HuH-7.5 (cell line): ENCODE measurements at regions not wholly inside any gene's neighbourhood (a gene's known extent, or its start where the extent isn't known, plus 50 kb on each side); places are given as distances from the start of the nearest gene placed in this dataset.
"Not testable (repeated sequence)": the region's sequence is repeated elsewhere in the genome, so short reads cannot be mapped to it uniquely, and the experiment has no call there.

ENCODE experiments used
- DNase-seq: peaks from one replicate; pipeline ENCODE4 v3.0.0; 2011; ENCODE audit warnings: low spot score

DNA sequence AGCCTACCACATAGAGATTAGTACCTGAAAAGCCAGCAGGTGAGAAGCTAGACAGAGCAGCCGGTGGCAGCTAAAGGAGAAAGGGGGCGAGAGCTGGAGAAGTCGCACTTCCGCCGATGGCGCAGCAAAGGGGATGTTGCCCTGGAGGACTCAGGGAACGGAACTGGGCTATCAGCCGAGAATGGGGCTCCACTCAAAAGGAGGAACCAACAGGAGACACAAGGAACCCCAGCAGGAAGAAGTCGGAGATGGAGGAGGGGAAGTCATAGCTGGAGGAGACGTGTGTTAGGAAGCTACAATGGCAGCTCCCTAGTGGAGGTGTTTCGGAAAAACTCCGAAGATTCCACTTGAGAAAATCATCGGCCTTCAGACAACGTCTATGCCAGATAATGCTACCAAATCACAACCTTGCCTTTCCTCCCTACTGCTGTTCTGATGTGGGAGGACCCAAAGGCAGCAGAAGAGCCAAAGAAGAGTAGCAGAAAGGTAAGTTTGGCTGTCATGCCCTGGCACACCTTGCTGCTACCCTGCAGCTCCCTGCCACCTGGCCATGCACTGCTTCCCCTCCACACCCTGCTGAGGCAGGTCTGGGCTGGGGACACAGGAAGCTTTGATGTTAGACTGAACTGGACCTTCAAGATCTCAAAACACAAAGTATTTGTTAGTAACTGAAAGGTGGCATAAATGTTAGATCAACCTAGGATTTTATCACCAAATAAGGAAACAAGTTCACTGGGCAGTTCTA lies 127.9 kb downstream of the DLEU7 start:
- DNase-seq = no peak

DNA sequence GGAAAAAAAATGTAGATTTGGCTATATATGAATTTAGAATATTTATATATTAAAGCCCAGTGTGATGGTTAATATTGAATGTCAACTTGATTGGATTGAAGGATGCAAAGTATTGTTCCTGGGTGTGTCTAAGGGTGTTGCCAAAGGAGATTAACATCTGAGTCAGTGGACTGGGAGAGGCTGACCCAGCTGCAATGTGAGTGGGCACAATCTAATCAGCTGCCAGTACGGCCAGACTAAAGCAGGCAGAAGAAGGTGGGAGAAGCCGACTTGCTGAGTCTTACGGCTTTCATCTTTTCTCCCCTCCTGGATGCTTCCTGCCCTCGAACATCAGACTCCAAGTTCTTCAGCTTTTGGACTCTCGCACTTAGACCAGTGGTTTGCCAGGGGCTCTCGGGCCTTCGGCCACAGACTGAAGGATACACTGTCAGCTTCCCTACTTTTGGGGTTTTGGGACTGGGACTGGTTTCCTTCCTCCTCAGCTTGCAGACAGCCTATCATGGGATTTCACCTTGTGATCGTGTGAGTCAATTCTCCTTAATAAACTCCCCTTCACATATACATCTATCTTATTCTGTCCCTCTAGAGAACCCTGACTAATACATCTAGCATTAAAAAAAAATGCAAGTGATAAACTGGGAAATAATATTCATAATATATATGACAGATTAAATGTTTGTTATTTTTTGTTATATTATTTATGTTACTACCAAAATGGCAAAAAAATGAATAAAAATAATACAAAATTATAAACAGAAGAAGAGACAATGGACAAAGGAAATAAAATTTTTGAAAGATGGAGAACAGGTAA lies 122.4 kb downstream of the DLEU7 start:
- no peak for DNase-seq

DNA sequence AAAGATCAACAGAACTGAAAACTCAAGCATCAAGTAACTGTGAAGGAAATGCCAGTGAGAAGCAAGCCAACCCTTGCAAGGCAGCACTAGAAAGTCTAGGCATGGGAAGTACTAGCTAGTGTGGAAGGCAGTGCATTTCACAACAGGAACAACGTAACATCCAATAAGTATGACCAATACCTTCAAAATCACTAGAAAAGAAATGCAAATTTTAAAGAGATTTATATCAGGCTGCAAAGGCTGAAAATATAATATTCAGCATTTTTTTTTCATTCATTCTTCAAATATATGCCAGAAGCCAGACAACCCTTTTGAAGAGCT lies 121.9 kb downstream of the DLEU7 start:
- DNase-seq = no peak

DNA sequence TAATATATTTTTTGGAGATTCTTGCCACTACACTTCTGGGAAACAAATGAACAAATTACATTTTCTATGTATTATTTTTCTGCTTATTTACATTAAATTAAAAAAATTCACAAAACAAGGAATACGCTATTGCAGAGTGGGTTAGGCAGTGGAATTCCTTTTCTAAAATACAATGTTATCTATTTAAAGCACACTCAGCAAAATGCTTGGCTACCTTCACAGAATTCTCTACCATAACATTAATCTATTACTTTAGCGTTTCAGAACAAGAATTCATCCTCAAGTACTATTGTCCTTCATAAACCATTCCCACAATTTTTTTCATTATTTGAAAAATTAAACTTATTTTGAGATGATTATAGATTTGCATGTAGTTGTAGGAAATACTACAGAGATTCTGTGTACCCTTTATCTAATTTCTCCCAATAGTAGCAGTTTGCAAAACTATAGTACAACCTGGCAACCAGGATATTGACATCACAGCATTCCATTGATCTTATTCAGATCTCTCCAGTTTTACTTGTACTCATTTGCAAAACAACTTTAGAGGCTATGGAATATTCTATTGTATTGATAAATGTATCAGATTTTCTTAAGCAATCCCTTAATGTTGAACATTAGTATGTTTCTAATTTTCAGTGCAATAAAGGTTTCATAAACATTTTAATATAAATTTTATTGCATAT lies 120.9 kb downstream of the DLEU7 start:
- no peak for DNase-seq

DNA sequence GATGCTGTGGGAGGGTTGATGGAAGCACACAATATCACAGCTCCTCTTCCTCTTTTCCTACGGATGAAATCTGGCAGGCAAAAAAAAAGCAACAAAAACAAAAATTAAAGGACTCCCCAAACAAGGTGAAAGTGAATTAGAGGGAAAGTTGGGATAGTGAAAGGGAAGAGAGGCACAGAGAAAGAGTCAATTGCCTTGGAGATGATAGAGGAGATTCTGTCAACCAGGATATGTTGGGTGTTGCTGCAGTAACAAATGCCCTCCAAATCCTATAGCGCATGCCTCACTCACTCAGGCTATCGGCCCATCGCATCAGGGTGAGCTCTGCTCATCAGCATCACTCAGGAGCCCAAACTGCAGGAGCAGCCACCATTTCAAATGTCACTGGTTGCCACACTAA lies 119.1 kb downstream of the DLEU7 start:
- no peak for DNase-seq

DNA sequence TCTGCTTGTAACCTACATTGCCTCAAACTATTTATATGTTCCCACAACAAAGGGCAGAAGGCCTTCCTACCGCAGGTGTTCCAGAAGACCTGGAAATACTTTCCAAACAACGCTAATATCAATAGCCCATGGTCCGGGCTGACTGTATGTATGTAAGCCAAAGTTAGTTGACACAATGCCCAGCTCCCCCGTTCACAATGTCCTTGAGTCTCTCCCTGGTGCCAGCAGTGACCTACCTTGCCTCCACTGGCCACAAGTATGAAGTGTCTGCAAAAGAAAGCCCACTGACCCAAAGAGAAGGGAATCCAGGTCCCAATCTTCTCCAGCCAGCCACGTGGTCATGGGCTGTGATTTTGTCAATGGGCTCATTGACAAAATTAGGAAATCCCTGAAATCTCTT lies 118.6 kb downstream of the DLEU7 start:
- no peak for DNase-seq

DNA sequence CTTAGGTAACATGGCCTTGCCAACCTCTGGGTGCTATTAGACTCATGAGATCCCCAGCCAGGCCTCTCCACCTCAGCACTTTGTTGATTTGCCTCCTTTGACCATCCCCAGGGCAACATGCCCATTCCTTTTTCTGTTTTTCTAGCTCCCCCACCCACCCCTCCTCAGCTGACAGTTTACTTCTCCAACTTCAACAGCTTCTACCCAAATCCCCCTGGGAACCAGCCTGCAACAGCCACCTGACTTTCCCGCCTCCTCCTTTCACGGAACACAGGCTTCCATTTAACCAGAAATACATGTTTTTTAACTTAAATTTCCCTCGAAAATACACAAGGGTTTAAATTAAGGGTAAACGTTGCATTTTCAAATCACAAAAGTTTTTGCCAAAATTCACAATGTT lies 117.3 kb downstream of the DLEU7 start:
- DNase-seq = no peak

DNA sequence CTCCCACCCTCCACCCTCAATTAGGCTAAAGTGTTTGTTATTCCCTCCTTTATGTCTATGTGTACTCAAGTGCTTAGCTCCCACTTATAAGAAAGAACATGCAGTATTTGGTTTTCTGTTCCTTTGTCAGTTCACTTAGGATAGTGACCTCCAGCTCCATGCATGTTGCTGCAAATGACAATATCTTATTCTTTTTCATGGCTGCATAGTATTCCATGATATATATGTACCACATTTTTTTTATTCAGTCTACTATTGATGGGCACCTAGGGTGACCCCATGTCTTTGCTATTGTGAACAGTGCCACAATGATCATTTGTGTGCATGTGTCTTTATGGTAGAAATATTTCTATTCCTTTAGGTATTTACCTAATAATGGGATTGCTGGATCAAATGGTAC lies 114.3 kb downstream of the DLEU7 start:
- no peak for DNase-seq

DNA sequence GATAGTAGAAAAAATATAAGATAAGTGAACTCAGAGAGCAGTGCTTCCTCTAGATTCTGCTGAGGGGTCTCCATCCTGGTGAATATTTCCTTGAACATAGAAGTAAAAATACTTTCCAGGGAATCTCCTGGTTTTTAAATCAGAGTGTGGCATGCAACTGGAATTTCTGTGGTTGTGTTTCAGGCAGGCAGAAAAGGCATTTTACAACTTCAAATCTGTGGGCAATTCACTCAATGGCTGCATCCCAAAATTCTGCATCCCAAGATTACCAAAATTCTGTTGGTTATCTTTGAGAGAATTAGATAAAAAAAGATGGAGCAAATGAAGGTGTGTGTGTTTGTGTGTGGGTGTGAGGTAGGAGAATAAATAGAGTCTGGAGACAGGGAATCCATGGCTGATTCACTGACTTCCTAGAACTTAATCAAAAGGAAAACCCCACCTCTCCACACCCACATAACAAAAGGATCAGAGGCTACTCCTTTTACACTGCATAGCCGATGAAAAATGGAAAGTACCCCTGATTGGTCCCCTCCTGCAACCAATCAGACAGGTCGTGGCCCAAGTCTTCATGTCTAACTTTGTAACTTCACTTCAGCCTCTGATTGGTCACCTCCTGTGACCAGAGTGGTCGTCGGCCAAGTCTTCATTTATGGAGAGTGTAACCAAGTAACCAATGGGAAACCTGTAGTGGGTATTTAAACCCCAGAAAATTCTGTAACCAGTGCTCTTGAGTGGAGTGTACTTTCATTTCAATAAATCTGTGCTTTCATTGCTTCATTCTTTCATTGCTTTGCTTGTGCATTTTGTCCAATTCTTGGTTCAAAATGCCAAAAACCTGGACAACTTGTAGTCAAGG lies 112.8 kb downstream of the DLEU7 start:
- DNase-seq = no peak

DNA sequence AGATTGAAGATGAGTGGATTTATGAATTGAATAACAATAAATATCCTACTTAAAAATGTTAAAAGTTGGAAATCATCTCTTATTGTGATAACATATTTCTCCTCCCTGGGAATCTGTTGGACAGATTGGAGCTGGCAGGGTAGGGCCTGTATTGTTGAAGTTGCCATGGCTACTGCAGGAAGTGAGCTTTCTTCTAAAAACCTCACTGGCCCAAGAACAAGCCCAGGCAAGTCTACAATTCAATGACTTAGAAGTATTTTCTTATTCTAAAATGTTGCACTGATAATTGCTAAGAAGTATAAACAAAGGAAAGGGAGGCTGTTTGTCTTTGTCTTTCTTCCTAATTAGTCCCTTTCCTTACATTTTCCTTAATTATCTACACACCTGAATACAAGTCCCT lies 112.1 kb downstream of the DLEU7 start:
- DNase-seq = no peak

DNA sequence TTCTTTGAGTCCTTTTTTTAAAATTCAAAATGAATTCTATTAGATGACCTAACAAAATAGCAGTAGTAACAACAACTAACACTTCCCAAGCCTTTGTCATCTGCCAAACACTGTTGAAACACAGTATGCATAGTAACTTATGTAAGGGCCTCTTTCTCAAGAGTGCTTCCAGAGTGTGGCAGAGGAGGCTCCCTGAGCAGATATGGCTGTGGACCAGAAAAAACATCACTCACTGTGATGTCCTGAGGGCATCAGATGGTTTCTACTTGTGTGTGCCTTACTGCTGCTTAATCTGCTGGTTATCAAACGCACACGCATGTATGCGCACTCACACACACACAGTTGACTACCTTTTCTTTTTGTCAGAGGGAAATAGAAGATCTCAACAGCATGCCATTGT lies 110.8 kb downstream of the DLEU7 start:
- no peak for DNase-seq

DNA sequence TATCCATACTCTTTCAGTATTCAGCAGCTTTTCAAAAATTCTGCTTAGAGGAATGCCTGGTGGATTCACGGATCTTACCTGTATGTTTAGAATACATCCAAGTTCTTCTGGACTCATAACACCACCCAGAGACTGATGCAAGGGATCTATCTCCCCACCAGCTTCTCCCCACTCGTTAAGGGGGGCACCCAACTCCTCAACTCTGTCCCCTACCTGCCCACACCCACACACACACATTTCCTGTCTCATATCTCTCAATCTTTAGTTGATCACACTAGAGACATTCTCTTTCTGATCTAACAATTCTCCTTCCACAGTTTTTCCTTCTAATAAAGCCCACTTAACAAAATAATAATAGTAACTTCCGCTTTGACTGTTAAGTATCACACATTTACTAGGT lies 110.1 kb downstream of the DLEU7 start:
- DNase-seq = no peak

DNA sequence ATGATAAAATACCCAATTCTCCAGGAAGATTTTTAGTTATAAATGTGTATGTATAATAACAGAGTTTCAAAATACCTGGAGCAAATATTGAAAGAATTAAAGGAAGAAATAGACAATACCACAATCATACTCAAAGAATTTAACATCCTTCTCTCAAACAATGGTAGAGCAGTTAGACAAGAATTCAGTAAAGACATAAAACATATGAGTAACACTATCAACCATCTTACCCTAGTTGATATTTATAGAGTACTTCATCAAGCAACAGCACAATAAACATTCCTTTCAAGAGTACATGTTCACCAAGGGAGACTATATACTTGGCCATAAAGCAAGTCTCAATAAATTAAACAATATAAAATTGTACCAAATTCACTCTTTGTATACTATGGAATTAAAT lies 108.4 kb downstream of the DLEU7 start:
- DNase-seq = no peak

DNA sequence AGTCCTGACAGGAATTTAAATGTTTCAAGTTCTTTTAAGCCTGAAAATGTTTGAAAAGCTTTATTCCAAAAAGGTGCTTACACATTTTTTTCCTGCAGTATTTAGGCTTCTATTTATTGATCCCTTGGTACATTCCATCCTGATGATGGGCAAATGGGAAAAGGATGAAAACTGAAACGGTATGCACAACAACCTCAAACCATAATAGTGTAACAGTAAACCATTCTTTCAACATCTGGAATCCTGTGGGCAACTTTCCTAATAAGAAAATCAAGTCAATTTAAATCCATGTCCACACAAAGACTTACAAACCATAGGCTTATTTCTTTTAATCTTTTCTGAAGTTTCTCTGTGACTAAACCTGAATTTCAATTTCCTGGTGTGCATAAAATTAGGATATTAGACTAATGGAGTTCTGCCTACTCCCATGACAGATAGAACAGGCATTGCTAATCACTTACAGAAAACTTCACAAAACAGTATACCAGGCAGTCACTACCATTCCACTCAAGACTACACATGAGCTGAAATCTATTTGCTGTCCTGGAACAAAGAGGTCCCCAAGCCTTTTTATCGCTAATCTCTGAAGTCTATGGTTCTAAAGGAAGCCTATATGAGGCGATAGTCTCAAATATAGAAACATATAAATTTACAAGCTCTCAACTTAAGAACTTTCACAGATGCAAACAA lies 103.3 kb downstream of the DLEU7 start:
- DNase-seq = no peak

DNA sequence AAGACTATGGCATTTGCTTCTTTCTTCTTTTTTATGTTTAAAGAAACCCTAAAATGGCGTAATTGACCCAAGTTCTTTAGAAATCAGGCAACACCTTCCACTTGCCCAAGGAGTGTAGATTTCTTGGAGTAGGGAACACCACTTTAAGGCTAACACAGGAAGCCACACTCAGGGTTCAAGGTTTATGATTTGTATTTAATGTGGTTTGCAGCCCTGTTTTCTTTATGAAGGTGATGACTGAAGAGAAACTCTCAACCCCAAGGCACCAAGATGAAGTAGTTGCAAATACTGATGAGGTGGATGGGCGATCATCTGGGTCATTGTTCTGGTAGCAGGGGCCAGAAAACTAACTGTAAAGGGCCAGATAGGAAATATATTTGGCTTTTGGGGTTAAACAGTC lies 101.1 kb downstream of the DLEU7 start:
- DNase-seq = no peak

DNA sequence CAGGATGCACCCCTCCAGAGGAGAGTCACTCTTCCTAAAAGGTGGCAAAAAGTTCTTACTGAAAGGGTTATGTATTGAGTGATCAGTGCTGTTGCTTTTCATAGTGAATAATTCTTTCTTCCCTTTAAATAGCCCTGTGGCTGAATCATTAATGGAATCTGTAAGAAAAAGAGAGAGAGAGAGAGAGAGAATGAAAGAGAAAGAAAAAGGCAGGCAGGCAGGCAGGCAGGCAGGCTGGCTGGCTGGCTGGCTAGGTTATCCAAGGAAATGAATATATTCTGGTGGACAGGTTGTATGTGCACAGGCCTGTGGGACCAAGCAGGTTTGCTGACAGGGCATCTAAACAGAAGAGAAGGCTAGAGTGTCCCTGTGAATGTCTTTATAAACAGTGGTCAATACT lies 100.5 kb downstream of the DLEU7 start:
- no peak for DNase-seq

DNA sequence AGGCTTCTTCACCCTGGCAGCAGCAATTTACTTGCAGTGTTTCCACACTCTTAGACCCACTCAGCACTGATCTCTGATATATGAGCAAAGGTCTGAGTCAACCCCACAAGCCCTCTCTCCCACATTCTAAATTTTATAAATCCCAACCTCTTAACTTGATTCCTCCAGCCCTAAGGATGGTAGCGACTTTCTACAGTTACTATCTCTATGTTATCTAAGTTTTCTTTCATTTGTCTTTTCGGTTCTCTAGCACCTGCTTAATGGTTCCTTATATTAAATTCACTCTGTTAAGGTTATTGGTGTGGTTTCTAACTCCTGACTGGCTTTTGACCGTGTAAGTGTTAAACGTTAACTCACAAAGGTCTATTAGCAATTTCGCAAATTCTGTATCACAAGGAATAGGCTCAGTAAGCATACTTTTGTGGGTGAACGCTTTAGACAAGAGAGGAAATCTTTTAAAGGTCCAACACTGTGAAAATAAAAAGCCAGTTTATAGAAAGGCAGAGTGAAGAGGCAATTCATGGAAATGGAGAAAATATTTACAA lies 99.3 kb downstream of the DLEU7 start:
- DNase-seq = no peak

DNA sequence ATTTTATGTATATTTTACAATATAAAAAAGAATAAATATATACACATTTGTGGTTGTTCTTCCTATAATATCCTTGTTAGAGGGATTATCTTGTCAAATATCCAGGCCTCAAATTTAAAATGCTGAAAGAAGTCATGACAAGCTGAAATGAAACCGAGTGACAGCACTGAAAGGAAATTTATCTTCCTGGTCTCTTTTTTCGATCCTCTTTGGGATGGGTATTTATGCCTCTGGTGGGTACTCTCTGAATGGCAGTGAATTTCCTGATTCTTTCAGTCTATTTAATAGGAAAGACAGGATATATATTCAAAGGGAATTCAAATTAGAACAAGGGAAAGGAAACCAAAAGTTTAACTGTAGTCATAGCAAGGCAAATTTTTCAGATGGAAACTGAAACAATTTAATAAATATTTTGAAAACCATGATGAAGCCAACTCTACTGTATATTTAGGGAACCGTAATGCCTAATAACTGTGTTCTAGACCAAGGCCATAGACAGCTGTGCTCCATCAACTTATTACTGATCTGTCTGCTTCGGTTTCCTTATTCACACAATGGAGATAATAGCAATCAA lies 97.9 kb downstream of the DLEU7 start:
- DNase-seq = no peak

DNA sequence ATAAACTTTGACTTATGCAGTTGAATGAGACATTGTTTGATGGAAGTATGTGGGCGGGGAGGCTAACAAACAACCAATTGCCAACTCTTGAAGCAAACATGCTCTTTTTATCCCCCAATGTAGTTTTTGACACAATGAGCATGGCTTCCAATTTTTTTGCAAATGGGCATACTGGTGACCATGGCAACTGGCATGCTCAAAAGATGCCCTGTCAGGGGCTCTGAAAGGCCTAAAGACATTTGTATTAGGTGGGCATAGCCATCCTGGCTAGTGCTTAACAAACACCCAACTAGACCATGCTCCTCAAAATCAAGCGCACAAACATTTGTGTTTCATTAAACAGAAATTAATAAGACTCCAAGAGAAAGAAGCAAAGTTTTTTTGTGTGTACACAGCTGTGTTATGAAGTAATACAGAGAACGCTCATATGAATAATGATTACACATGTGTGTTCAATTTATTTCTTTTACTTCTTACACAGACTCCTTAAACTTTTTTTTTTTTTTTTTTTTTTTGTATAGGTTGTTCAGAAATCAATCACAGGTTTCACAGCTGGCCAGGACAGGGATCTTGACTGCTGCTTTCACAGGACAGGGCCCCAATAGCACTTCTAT lies 95.6 kb downstream of the DLEU7 start:
- no peak for DNase-seq

DNA sequence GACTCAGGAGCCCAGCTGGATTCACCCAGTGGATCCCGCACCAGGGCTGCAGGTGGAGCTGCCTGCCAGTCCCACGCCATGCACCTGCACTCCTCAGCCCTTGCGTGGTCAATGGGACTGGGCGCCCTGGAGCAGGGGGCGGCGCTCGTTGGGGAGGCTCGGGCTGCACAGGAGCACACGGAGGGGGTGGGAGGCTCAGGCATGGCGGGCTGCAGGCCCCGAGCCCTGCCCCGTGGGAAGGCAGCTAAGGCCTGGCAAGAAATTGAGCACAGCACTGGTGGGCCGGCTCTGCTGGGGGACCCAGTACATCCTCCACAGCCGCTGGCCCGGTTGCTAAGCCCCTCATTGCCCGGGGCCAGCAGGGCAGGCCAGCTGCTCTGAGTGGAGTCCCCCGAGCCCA lies 90.3 kb downstream of the DLEU7 start:
- DNase-seq = not testable (repeated sequence)
